ENCODE measurements at regions not wholly inside any gene's neighbourhood (a gene's known extent, or its start where the extent isn't known, plus 50 kb on each side); places are given as distances from the start of the nearest gene placed in this dataset.

DNA sequence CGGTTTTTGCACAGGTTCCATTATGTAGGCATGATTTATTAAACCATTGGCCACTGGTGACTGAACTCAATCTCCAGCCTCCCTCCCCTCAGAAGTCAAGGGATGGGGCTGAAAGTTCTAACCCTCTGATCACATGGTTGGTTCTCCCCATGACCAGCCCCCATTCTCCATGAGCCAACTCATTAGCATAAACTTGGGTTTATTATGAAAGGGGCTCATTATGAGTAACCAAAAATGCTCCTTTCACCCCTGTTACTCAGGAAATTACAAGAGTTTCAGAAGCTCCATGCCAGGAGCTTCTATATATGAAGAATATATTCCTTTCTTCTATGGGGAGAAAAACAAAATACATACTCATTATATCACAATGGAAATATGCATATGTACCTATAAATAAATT is 555.3 kb downstream of the HS3ST4 start:
- no peaks in the 10 kb centered on the region for H3K36me3 Mint-ChIP-seq (ENCODE audit: insufficient read depth)
- ATAC-seq (replicated peaks) (no peak), DNase-seq (no peak)
- no peaks in the 10 kb centered on the region for H3K4me1 Mint-ChIP-seq (ENCODE audit: low read depth in 2 of 2)
- peaks cover 9 to 20% of the 10 kb centered on the region in 2 donors for H3K27me3 Mint-ChIP-seq
- peaks cover 2 to 7% of the 10 kb centered on the region in 2 donors for H3K9me3 Mint-ChIP-seq
- no peak overlapping the region for H3K27ac Mint-ChIP-seq
- H3K4me3 Mint-ChIP-seq, result no peak overlapping the region

DNA sequence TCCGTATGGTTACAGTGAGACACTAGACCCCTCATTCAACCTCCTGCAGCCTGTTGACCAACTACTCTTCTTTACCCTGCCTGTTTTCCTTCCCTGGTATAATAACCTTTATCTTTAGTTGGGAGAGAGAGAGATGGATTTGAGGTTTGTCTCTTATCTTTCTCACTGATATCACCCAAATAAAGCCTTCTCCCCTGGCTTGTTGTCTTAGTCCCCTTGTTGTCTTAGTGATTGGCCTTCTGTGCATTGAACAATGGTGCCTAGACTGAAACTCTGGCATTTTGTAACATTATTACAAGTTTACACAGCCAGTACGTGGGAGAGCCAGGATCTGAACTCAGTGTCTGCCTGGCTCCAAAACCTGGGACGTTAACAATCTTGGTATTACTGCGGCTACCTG is 560.8 kb downstream of the HS3ST4 start:
- H3K27ac Mint-ChIP-seq, result no peak overlapping the region
- H3K27me3 Mint-ChIP-seq, result peaks cover 9 to 17% of the 10 kb centered on the region in 2 donors
- peaks cover 3 to 11% of the 10 kb centered on the region in 2 donors for H3K9me3 Mint-ChIP-seq
- H3K36me3 Mint-ChIP-seq (ENCODE audit: insufficient read depth), result no peaks in the 10 kb centered on the region
- DNase-seq (no peak), ATAC-seq (replicated peaks) (no peak)
- H3K4me3 Mint-ChIP-seq, result no peak overlapping the region
- H3K4me1 Mint-ChIP-seq (ENCODE audit: low read depth in 2 of 2), result no peaks in the 10 kb centered on the region

DNA sequence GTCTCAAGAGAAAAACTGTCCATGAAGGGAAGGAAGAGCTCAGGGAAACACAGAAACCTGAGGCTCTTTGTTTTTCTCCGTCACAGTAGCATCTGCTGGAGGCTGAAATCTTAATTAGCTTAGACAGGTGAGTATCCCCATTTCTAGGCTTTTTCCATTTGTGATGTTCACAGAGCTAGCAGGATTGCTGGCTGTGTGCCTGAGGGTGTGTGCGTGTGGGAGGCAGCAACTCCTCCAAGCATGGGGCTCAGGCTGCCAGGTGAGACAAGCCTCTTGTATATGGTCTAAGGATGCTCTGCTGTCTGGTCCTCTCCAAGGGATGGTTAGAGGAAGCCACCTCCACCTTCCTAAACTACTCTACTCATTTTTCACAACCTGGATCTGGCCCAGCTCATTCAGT is 569.9 kb downstream of the HS3ST4 start:
- H3K9me3 Mint-ChIP-seq, result no peaks in the 10 kb centered on the region
- H3K27ac Mint-ChIP-seq, result no peak overlapping the region
- H3K27me3 Mint-ChIP-seq, result peaks cover 0 to 6% of the 10 kb centered on the region in 2 donors
- H3K36me3 Mint-ChIP-seq (ENCODE audit: insufficient read depth), result no peaks in the 10 kb centered on the region
- DNase-seq (no peak), ATAC-seq (replicated peaks) (no peak)
- no peak overlapping the region for H3K4me3 Mint-ChIP-seq
- H3K4me1 Mint-ChIP-seq (ENCODE audit: low read depth in 2 of 2), result no peaks in the 10 kb centered on the region

DNA sequence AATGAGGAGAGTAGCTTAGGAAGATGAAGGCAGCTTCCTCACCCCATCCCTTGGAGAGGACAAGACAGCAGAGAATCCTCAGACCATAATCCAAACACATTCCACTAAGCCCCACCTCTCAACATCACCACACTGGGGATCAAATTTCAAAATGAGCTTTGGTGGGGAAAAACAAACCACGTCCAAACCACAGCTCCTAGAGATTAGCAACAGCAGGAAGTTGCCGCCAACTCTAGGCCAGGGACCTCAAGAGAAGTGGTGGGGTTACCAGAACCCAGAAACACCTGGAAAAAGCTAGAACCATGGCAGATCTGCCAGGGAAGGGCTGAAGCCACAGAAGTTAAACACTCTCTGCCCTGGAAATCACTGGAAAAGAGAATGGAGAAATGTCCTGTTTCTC is 571.6 kb downstream of the HS3ST4 start:
- H3K9me3 Mint-ChIP-seq, result no peaks in the 10 kb centered on the region
- no peak overlapping the region for H3K4me3 Mint-ChIP-seq
- DNase-seq, result no peak
- H3K36me3 Mint-ChIP-seq (ENCODE audit: insufficient read depth), result no peaks in the 10 kb centered on the region
- ATAC-seq (replicated peaks), result no peak
- H3K27me3 Mint-ChIP-seq, result peaks cover 0 to 6% of the 10 kb centered on the region in 2 donors
- H3K27ac Mint-ChIP-seq, result no peak overlapping the region
- H3K4me1 Mint-ChIP-seq (ENCODE audit: low read depth in 2 of 2), result no peaks in the 10 kb centered on the region

DNA sequence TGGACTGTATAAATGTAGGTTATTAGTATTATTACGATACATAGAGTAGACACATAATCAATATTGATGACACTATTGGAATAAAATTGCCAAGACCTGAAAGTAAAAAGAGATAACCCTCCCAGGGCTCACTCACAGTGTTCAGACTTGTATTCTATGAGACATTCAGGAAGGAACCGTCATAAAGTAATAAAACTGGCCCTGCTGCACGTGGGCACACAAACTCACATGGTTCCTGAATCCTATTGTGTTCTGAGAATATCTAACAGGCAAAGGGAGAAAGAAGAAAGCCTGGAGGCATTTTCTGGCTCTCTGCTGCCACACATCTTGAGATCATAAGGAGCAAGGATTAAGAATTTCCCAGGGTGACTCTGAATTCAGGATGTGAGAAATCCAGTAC is 575.9 kb downstream of the HS3ST4 start:
- no peak for ATAC-seq (replicated peaks)
- Mint-ChIP-seq H3K27ac (no peak overlapping the region), H3K4me3 (no peak overlapping the region), H3K36me3 (ENCODE audit: insufficient read depth) (no peaks in the 10 kb centered on the region), H3K27me3 (no peaks in the 10 kb centered on the region), H3K9me3 (peaks cover 0 to 2% of the 10 kb centered on the region in 2 donors), H3K4me1 (ENCODE audit: low read depth in 2 of 2) (peaks cover 0 to 7% of the 10 kb centered on the region in 2 donors)
- DNase-seq, result no peak

DNA sequence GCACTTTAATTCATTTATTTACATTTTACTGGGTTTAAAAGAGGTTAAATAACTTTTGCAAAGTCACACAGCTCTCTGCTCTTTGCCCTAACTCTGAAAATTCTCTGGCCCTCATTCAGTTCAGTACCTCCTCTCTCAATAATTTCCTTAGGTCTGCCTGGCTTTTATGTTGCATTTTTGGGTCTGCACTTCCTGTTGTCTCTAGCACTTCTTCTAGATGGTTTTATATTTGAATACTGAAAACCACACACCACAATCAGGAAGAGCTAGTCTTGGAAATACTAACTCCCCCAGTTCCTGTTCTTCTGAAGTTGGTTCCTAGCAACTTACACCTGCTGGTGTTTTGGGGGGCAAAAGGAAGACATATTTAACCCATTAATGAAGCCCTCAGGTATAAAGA is 577.9 kb downstream of the HS3ST4 start:
- H3K27ac Mint-ChIP-seq, result no peak overlapping the region
- ATAC-seq (replicated peaks) (no peak), DNase-seq (no peak)
- H3K9me3 Mint-ChIP-seq, result peaks cover 0 to 2% of the 10 kb centered on the region in 2 donors
- H3K4me3 Mint-ChIP-seq, result no peak overlapping the region
- no peaks in the 10 kb centered on the region for H3K36me3 Mint-ChIP-seq (ENCODE audit: insufficient read depth)
- H3K27me3 Mint-ChIP-seq, result no peaks in the 10 kb centered on the region
- H3K4me1 Mint-ChIP-seq (ENCODE audit: low read depth in 2 of 2), result peaks cover 0 to 7% of the 10 kb centered on the region in 2 donors

DNA sequence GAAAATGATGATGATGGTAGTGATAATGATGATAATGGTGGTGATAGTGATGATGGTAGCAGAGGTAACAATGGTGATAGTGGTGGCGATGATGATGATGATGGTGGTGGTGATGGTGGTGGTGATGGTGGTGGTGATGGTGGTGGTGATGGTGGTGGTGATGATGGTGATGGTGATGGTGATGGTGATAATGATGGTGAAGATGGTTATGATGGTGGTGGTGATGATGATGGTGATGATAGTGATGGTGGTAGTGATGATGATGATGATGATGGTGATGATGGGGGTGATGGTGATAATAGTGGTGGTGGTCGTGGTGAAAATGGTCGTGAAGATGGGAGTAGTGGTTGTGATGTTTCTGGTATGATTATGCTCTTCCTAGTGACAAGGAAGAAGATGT is 581.8 kb downstream of the HS3ST4 start:
- Mint-ChIP-seq H3K4me3 (no peak overlapping the region), H3K9me3 (peaks cover 0 to 4% of the 10 kb centered on the region in 2 donors), H3K27ac (no peak overlapping the region), H3K27me3 (peaks cover 0 to 5% of the 10 kb centered on the region in 2 donors), H3K4me1 (ENCODE audit: low read depth in 2 of 2) (peaks cover 0 to 7% of the 10 kb centered on the region in 2 donors), H3K36me3 (ENCODE audit: insufficient read depth) (no peaks in the 10 kb centered on the region)
- ATAC-seq (replicated peaks), result no peak
- DNase-seq, result no peak

DNA sequence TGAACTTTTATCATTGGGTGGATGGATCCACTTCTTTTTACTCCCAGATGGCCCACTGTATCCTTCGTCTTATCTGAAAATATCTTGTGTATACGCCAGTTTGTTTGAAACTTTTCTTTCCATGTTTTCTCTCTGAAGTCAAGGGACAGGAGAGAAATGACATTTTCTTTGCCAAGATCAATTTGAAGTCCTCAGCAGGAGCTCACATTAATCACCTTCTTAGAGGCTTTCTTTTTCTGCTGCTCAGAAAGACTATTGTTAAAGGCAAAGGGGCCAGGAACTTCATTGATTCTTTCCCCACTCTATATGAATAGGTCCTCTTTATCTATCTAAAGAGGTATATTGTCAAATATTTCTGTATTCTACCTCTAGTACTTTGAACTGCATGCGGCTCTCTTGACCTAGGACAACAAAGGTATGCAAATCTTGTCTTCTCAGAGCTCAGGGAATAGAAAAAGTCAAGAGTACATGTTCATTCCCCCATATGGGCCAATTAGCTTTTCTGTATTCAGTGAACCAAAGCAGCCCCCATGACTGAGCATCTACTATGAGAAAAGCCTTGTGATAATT is 583.3 kb downstream of the HS3ST4 start:
- Mint-ChIP-seq H3K36me3 (ENCODE audit: insufficient read depth) (no peaks in the 10 kb centered on the region), H3K27ac (no peak overlapping the region), H3K27me3 (peaks cover 0 to 5% of the 10 kb centered on the region in 2 donors), H3K4me1 (ENCODE audit: low read depth in 2 of 2) (no peaks in the 10 kb centered on the region), H3K4me3 (no peak overlapping the region), H3K9me3 (peaks cover 0 to 4% of the 10 kb centered on the region in 2 donors)
- DNase-seq, result no peak
- no peak for ATAC-seq (replicated peaks)

DNA sequence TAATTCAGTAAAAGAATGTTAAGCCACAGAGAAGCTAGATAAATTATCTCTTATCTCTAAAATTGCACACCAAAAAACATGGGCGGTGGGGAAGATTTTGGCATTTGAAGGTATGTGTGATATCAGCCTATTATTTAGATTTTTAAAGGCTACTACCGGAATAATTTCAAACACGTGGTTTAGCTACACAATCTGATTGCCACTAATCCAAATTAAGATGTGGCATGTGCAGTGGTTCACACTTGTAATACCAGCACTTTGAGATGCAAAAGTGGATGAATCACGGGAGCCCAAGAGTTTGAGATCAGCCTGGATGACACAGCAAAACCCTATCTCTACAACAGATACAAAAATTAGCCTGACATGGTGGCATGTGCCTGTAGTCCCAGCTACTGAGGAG is 584.5 kb downstream of the HS3ST4 start:
- no peak for ATAC-seq (replicated peaks)
- Mint-ChIP-seq H3K36me3 (ENCODE audit: insufficient read depth) (no peaks in the 10 kb centered on the region), H3K27me3 (peaks cover 0 to 5% of the 10 kb centered on the region in 2 donors), H3K4me1 (ENCODE audit: low read depth in 2 of 2) (no peaks in the 10 kb centered on the region), H3K4me3 (no peak overlapping the region), H3K9me3 (peaks cover 0 to 2% of the 10 kb centered on the region in 2 donors), H3K27ac (no peak overlapping the region)
- DNase-seq, result no peak

DNA sequence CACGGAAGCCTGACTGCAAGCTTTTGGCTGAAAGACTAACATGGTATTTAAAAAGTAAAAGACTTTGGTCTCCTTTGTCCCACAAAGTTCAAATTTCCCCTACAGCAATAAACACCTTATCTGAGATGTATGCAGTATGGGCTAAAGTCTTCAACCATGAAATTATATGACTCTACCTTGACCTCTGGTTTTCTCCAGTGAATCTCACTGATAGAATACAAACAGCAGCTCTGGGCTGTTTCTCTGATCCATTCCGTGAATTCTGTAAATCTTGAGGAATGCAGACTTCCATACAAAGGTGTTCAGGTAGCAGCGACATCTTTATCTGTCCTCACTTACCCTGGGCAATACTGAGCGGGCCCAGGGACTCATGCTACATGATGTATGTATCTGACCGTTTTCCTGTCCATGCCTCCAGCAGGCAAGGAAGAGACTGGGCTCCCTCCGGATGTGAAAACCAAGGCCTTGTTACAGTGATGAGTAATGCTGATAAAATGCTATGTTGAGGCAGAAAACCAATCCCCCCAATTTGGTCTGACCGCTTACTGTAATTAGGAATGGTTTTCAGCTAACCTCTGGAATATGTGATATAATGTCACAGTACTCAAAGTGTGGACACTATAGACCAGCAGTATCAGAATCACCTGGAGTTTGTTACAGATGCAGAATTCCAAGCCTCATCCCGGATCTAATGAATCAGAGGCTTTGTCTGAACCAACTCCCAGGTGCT is 589.8 kb downstream of the HS3ST4 start:
- H3K27ac Mint-ChIP-seq, result no peak overlapping the region
- peaks cover 0 to 2% of the 10 kb centered on the region in 2 donors for H3K9me3 Mint-ChIP-seq
- ATAC-seq (replicated peaks) (no peak), DNase-seq (no peak)
- H3K4me3 Mint-ChIP-seq, result no peak overlapping the region
- no peaks in the 10 kb centered on the region for H3K27me3 Mint-ChIP-seq
- no peaks in the 10 kb centered on the region for H3K36me3 Mint-ChIP-seq (ENCODE audit: insufficient read depth)
- no peaks in the 10 kb centered on the region for H3K4me1 Mint-ChIP-seq (ENCODE audit: low read depth in 2 of 2)

DNA sequence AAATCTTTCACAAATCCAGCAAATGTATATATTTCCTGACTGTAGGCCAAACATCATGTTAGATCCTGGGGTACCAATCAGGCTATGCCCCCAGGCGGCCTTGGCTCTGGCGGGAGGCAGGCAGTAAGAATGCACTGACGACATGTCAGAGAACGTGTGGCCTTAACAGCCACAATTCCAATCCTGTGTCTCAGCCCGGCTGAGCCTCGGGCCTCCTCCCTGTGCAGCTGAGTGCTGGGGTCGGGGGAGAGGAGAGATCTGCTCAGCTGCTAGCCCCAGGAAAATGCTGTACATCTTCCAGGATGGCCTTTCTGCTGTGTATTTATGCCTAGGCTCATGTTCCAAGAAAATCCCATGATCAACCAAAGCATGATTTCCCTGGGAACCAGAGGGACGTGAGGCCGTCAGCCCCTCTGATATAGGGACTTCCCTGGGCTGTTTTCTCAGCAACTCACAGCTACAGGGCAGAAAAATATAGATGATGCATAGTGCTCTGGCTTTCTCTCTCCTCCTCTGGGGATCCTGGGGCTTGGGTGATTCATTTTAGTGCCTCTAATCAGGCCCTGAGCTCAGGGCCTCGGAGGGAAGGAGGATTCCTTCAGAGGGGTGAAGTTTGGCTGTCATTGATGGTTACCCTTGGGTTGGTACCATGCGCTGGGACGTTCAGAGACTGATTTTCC is 604.0 kb downstream of the HS3ST4 start:
- H3K9me3 Mint-ChIP-seq, result peaks cover 0 to 8% of the 10 kb centered on the region in 2 donors
- no peaks in the 10 kb centered on the region for H3K4me1 Mint-ChIP-seq (ENCODE audit: low read depth in 2 of 2)
- no peak overlapping the region for H3K27ac Mint-ChIP-seq
- no peak overlapping the region for H3K4me3 Mint-ChIP-seq
- no peaks in the 10 kb centered on the region for H3K36me3 Mint-ChIP-seq (ENCODE audit: insufficient read depth)
- H3K27me3 Mint-ChIP-seq, result peaks cover 0 to 10% of the 10 kb centered on the region in 2 donors
- ATAC-seq (replicated peaks), result no peak
- DNase-seq, result no peak

DNA sequence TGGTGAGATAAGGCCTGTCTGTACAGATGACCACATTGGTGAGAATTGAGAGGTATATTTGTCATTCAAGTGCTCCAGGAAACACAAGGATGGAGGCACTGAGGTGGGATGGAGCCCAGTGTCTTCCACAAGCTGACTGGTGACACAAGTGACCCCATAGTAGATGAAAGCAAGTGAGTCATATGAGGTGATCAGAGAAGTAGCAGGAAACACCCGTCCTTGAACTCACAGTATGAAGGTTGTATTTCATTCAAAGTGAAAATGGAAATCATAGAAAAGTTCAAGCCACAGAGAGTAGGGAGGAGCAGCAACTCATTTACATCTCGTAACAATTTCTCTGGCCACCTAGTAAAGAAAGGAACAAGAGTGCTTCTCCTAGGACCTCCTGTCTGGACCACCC is 609.8 kb downstream of the HS3ST4 start:
- Mint-ChIP-seq H3K4me3 (no peak overlapping the region), H3K9me3 (peaks cover 0 to 7% of the 10 kb centered on the region in 2 donors), H3K27me3 (peaks cover 10 to 16% of the 10 kb centered on the region in 2 donors), H3K36me3 (ENCODE audit: insufficient read depth) (no peaks in the 10 kb centered on the region), H3K27ac (no peak overlapping the region), H3K4me1 (ENCODE audit: low read depth in 2 of 2) (no peaks in the 10 kb centered on the region)
- no peak for ATAC-seq (replicated peaks)
- DNase-seq, result no peak

DNA sequence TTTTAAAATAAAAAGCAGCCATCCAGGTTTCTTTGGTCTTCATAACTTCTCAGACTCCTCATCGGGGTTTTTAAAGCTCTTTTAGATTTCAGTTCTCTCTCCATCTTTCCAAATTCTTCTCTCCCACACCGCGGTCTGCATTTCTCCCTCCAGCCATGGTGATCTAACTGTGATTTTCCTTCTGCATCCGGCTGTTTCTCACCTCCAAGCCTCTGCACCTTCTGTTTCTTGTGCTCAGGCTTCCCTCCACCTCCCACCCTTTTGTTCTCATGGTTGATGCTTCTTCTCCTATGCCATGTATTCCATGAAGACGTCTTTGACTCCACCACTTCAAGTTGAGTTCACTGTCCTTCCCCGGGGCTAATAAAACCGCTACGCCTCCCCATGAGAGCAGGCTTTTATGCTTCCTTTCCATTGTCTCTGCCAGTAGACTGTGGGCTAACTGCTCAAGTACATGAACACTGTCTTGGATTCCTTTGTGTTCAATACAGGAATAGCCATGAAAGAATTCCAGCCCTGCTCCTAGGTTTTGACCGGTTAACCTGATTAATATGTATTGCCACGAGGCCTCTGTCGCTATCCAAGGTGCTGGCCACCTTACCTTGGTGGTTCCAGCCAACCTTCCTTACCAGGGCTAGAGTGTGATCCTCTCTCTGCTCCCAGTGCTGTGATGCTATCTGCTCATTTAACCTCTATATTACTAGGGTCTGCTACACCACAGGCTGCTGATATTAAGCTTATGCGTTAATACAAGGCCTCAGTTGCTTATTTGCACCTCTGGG is 625.1 kb downstream of the HS3ST4 start:
- no peak for DNase-seq
- H3K4me3 Mint-ChIP-seq, result no peak overlapping the region
- H3K27ac Mint-ChIP-seq, result no peak overlapping the region
- no peaks in the 10 kb centered on the region for H3K36me3 Mint-ChIP-seq (ENCODE audit: insufficient read depth)
- H3K9me3 Mint-ChIP-seq, result peaks cover 0 to 2% of the 10 kb centered on the region in 2 donors
- no peaks in the 10 kb centered on the region for H3K4me1 Mint-ChIP-seq (ENCODE audit: low read depth in 2 of 2)
- H3K27me3 Mint-ChIP-seq, result peaks cover 10 to 11% of the 10 kb centered on the region in 2 donors
- no peak for ATAC-seq (replicated peaks)

Data from effector memory CD8-positive, alpha-beta T cell (primary cell).